ENCODE measurements at regions not wholly inside any gene's neighbourhood (a gene's known extent, or its start where the extent isn't known, plus 50 kb on each side); places are given as distances from the start of the nearest gene placed in this dataset.

DNA sequence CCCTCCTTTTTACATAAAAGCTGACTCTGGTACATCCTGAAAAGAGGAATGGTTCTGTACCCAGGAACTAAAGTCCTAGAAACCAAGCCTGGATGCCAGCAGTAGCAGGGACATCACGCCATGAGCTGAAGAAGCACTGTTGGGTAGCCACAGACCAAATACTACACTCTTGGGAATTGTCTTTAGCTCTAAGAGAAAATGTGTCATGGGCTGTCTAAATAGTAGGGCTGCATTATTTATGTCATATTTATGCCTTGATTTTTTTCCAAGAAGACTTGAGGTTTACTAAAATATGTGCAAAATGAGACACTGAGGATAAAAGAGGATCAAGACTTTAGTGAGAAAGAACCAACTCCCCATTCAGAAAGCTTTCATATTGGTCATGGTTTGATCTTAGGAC lies 213.6 kb downstream of the RAB38 start:
- Histone ChIP-seq H3K4me3 (ENCODE audit: low read length) (no peak overlapping the region), H3K36me3 (replicated peaks; ENCODE audit: insufficient read depth, low read length) (no peaks in the 10 kb centered on the region), H3K27ac (ENCODE audit: low read length) (no peak overlapping the region), H4K20me1 (ENCODE audit: insufficient read depth, low read length) (no peaks in the 10 kb centered on the region), H3K79me2 (ENCODE audit: low read length) (no peaks in the 10 kb centered on the region), H3K4me2 (ENCODE audit: low read depth, low read length) (no peak overlapping the region), H3K9me3 (replicated peaks; ENCODE audit: insufficient read depth, low read length) (no peaks in the 10 kb centered on the region), H3K4me1 (ENCODE audit: low read length) (no peaks in the 10 kb centered on the region), H2AFZ (ENCODE audit: low read length) (no peak overlapping the region), H3K27me3 (replicated peaks; ENCODE audit: insufficient read depth, low read length) (no peaks in the 10 kb centered on the region), H3K9ac (ENCODE audit: low read length) (no peak overlapping the region), H3K9me2 (replicated peaks; ENCODE audit: insufficient read depth, low read length) (no peaks in the 10 kb centered on the region), H3F3A (ENCODE audit: insufficient read depth, low read length) (no peaks in the 10 kb centered on the region)
- no peak for TF ChIP-seq EZH2phosphoT487 (IDR thresholded peaks at IDR 0.05; ENCODE audit: low read length)
- TF ChIP-seq, protein P1, sequence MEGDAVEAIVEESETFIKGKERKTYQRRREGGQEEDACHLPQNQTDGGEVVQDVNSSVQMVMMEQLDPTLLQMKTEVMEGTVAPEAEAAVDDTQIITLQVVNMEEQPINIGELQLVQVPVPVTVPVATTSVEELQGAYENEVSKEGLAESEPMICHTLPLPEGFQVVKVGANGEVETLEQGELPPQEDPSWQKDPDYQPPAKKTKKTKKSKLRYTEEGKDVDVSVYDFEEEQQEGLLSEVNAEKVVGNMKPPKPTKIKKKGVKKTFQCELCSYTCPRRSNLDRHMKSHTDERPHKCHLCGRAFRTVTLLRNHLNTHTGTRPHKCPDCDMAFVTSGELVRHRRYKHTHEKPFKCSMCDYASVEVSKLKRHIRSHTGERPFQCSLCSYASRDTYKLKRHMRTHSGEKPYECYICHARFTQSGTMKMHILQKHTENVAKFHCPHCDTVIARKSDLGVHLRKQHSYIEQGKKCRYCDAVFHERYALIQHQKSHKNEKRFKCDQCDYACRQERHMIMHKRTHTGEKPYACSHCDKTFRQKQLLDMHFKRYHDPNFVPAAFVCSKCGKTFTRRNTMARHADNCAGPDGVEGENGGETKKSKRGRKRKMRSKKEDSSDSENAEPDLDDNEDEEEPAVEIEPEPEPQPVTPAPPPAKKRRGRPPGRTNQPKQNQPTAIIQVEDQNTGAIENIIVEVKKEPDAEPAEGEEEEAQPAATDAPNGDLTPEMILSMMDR (IDR thresholded peaks at IDR 0.05; ENCODE audit: low read length), result no peak
- no peak for TF ChIP-seq EZH2 (optimal IDR thresholded peaks at IDR 0.05; ENCODE audit: low read depth, low read length)
- DNase-seq, result no peak

DNA sequence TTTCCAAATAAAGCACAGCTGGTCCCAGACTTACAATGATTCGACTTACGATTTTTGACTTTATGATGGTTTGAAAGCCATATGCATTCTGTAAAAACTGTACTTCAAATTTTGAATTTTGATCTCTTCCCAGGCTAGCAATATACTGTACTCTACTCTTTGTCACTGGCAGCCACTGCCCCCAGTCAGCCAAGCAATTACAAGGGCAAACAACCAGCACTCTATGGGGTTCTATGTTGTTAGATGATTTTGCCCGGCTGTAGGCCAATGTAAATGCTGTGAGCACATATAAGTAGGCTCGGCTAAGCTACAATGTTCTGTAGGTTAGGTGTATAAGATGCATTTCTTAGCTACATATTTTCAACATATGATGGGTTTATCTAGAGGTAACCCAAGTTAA lies 217.3 kb downstream of the RAB38 start:
- Histone ChIP-seq H3K27me3 (replicated peaks; ENCODE audit: insufficient read depth, low read length) (no peaks in the 10 kb centered on the region), H3K4me1 (ENCODE audit: low read length) (no peaks in the 10 kb centered on the region), H3K9me2 (replicated peaks; ENCODE audit: insufficient read depth, low read length) (no peaks in the 10 kb centered on the region), H3F3A (ENCODE audit: insufficient read depth, low read length) (no peaks in the 10 kb centered on the region), H3K9me3 (replicated peaks; ENCODE audit: insufficient read depth, low read length) (no peaks in the 10 kb centered on the region), H3K79me2 (ENCODE audit: low read length) (no peaks in the 10 kb centered on the region), H3K27ac (ENCODE audit: low read length) (no peak overlapping the region), H4K20me1 (ENCODE audit: insufficient read depth, low read length) (no peaks in the 10 kb centered on the region), H2AFZ (ENCODE audit: low read length) (no peak overlapping the region), H3K9ac (ENCODE audit: low read length) (no peak overlapping the region), H3K4me3 (ENCODE audit: low read length) (no peak overlapping the region), H3K4me2 (ENCODE audit: low read depth, low read length) (no peak overlapping the region), H3K36me3 (replicated peaks; ENCODE audit: insufficient read depth, low read length) (no peaks in the 10 kb centered on the region)
- TF ChIP-seq, protein P1 (IDR thresholded peaks at IDR 0.05; ENCODE audit: low read length), result no peak
- TF ChIP-seq EZH2phosphoT487 (IDR thresholded peaks at IDR 0.05; ENCODE audit: low read length), result no peak
- TF ChIP-seq EZH2 (optimal IDR thresholded peaks at IDR 0.05; ENCODE audit: low read depth, low read length), result no peak
- DNase-seq, result no peak

DNA sequence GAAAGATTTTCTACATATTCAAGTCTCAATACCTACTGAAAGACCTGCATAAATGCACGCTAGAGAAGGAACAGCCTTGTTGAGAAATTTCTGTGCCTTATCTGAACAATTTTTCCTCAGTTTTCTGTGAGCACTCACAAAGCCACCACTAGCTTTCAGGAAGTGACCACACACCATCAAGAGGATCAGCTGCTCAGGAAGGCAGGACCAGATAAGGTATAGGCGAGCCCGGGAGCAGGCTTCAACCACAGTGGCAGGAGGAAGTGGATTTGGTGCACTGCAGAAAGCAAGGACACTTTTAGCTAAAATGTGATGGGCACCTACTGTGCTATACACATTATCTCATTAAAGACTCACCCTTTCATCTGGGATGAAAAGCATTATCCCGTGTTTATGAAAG lies 220.8 kb downstream of the RAB38 start:
- Histone ChIP-seq H2AFZ (ENCODE audit: low read length) (no peak overlapping the region), H3K79me2 (ENCODE audit: low read length) (no peaks in the 10 kb centered on the region)
- DNase-seq, result no peak

More for the DNA sequence above, 220.8 kb downstream of the RAB38 start:
- no peak overlapping the region for H3K27ac ChIP-seq (ENCODE audit: low read length)
- H3F3A ChIP-seq (ENCODE audit: insufficient read depth, low read length), result no peaks in the 10 kb centered on the region
- H3K4me2 ChIP-seq (ENCODE audit: low read depth, low read length), result no peak overlapping the region
- no peaks in the 10 kb centered on the region for H3K4me1 ChIP-seq (ENCODE audit: low read length)
- H3K36me3 ChIP-seq (replicated peaks; ENCODE audit: insufficient read depth, low read length), result no peaks in the 10 kb centered on the region
- H3K27me3 ChIP-seq (replicated peaks; ENCODE audit: insufficient read depth, low read length), result no peaks in the 10 kb centered on the region
- no peaks in the 10 kb centered on the region for H4K20me1 ChIP-seq (ENCODE audit: insufficient read depth, low read length)
- no peaks in the 10 kb centered on the region for H3K9me2 ChIP-seq (replicated peaks; ENCODE audit: insufficient read depth, low read length)
- no peak overlapping the region for H3K4me3 ChIP-seq (ENCODE audit: low read length)
- no peak overlapping the region for H3K9ac ChIP-seq (ENCODE audit: low read length)
- H3K9me3 ChIP-seq (replicated peaks; ENCODE audit: insufficient read depth, low read length), result no peaks in the 10 kb centered on the region
- TF ChIP-seq, protein P1 (IDR thresholded peaks at IDR 0.05; ENCODE audit: low read length), result no peak
- TF ChIP-seq EZH2 (optimal IDR thresholded peaks at IDR 0.05; ENCODE audit: low read depth, low read length) (no peak), EZH2phosphoT487 (IDR thresholded peaks at IDR 0.05; ENCODE audit: low read length) (no peak)

Measured in MM.1S (cell line).